ENCODE measurements at regions not wholly inside any gene's neighbourhood (a gene's known extent, or its start where the extent isn't known, plus 50 kb on each side); places are given as distances from the start of the nearest gene placed in this dataset.

- no peak for FAIRE-seq
- DNase-seq (ENCODE audit: insufficient read length, low spot score) = no peak
- no peak for TF ChIP-seq CTCF (IDR thresholded peaks at IDR 0.05; ENCODE audit: insufficient read depth, missing control alignments)
Measured at GRCh38 chr22:49238181-49239141, 589.2 kb downstream of the BRD1 start.

GRCh38 chr22:49237703-49238102 lies 590.0 kb downstream of the BRD1 start:
- no peak for FAIRE-seq
- TF ChIP-seq CTCF (IDR thresholded peaks at IDR 0.05; ENCODE audit: insufficient read depth, missing control alignments) = no peak
- DNase-seq (ENCODE audit: insufficient read length, low spot score) = no peak

- TF ChIP-seq CTCF (IDR thresholded peaks at IDR 0.05; ENCODE audit: insufficient read depth, missing control alignments) = no peak
- no peak for DNase-seq (ENCODE audit: insufficient read length, low spot score)
- no peak for FAIRE-seq
Measured at GRCh38 chr22:49237279-49237678, 590.4 kb downstream of the BRD1 start.

- no peak for TF ChIP-seq CTCF (IDR thresholded peaks at IDR 0.05; ENCODE audit: insufficient read depth, missing control alignments)
- FAIRE-seq = no peak
- no peak for DNase-seq (ENCODE audit: insufficient read length, low spot score)
Measured at GRCh38 chr22:49236541-49237075, 591.1 kb downstream of the BRD1 start.

GRCh38 chr22:49235463-49236300 lies 592.0 kb downstream of the BRD1 start:
- DNase-seq (ENCODE audit: insufficient read length, low spot score) = no peak
- FAIRE-seq = no peak
- TF ChIP-seq CTCF (IDR thresholded peaks at IDR 0.05; ENCODE audit: insufficient read depth, missing control alignments) = no peak

GRCh38 chr22:49234459-49234858 lies 593.2 kb downstream of the BRD1 start:
- TF ChIP-seq CTCF (IDR thresholded peaks at IDR 0.05; ENCODE audit: insufficient read depth, missing control alignments) = no peak
- FAIRE-seq (no peak), DNase-seq (ENCODE audit: insufficient read length, low spot score) (no peak)

Measured in D721Med (cell line).